Astrocyte (in vitro differentiated cells and primary cell): ENCODE measurements at regions not wholly inside any gene's neighbourhood (a gene's known extent, or its start where the extent isn't known, plus 50 kb on each side); places are given as distances from the start of the nearest gene placed in this dataset.

Experiments
- DNase-seq: peaks from one replicate; pipeline ENCODE4 v3.0.0-alpha.2; 2010; ENCODE audit warnings: low read depth
- FAIRE-seq: peaks from 2 replicates; lab custom pipeline; 2011; peaks lifted over from hg19 to GRCh38; lab: Jason Lieb, UNC
- H2AFZ ChIP-seq: 2 replicates; pipeline ENCODE4 v1.6.0; 2012; ENCODE audit warnings: low read depth, low read length, inconsistent platforms
- H3K27ac ChIP-seq: 2 replicates; pipeline ENCODE4 v1.5.1; 2011; ENCODE audit warnings: low read depth, low read length, inconsistent platforms
- H3K27me3 ChIP-seq: 2 replicates; pipeline ENCODE4 v1.6.0; 2011; ENCODE audit warnings: low read length, inconsistent platforms; ENCODE audit not compliant: insufficient read depth
- H3K36me3 ChIP-seq: 2 replicates; pipeline ENCODE4 v1.5.1; 2011; ENCODE audit warnings: low read length, inconsistent platforms; ENCODE audit not compliant: insufficient read depth
- H3K4me1 ChIP-seq: 2 replicates; pipeline ENCODE4 v1.5.1; 2011; ENCODE audit warnings: low read length, inconsistent platforms; ENCODE audit not compliant: insufficient read depth
- H3K4me2 ChIP-seq: 2 replicates; pipeline ENCODE4 v1.6.0; 2012; ENCODE audit warnings: low read length, inconsistent platforms
- H3K4me3 ChIP-seq: 2 replicates; pipeline ENCODE4 v1.5.1; 2011; ENCODE audit warnings: low read depth, mild to moderate bottlenecking, low read length, inconsistent platforms; ENCODE audit not compliant: insufficient read depth
- H3K79me2 ChIP-seq: 2 replicates; pipeline ENCODE4 v1.6.0; 2012; ENCODE audit warnings: mild to moderate bottlenecking, low read length, inconsistent platforms; ENCODE audit not compliant: insufficient read depth
- H3K9ac ChIP-seq: 2 replicates; pipeline ENCODE4 v1.6.0; 2012; ENCODE audit warnings: mild to moderate bottlenecking, low read length, inconsistent platforms
- H3K9me3 ChIP-seq: 2 replicates; pipeline ENCODE4 v1.5.1; 2012; ENCODE audit warnings: low read depth, mild to moderate bottlenecking, low read length, inconsistent platforms; ENCODE audit not compliant: insufficient read depth
- H4K20me1 ChIP-seq: 2 replicates; pipeline ENCODE4 v1.6.0; 2012; ENCODE audit warnings: low read length, inconsistent platforms; ENCODE audit not compliant: insufficient read depth
- H3K27ac Mint-ChIP-seq: one replicate; pipeline ENCODE4 v1.8.0; 2021; ENCODE audit warnings: mild to moderate bottlenecking, mixed read lengths; ENCODE audit not compliant: unreplicated experiment
- H3K27me3 Mint-ChIP-seq: one replicate; pipeline ENCODE4 v1.8.0; 2021; ENCODE audit warnings: low read depth, mixed read lengths; ENCODE audit not compliant: unreplicated experiment
- H3K36me3 Mint-ChIP-seq: one replicate; pipeline ENCODE4 v1.8.0; 2021; ENCODE audit warnings: low read depth, mixed read lengths; ENCODE audit not compliant: unreplicated experiment
- H3K4me1 Mint-ChIP-seq: one replicate; pipeline ENCODE4 v1.8.0; 2021; ENCODE audit warnings: low read depth, mixed read lengths; ENCODE audit not compliant: unreplicated experiment
- H3K4me3 Mint-ChIP-seq: one replicate; pipeline ENCODE4 v1.8.0; 2021; ENCODE audit warnings: mild to moderate bottlenecking, moderate library complexity, mixed read lengths; ENCODE audit not compliant: unreplicated experiment
- H3K9me3 Mint-ChIP-seq: one replicate; pipeline ENCODE4 v1.8.0; 2021; ENCODE audit warnings: mild to moderate bottlenecking, mixed read lengths; ENCODE audit not compliant: unreplicated experiment
- EZH2 ChIP-seq: IDR thresholded peaks from 2 replicates; pipeline ENCODE4 v1.6.1; 2012; ENCODE audit warnings: mild to moderate bottlenecking, low read length, inconsistent platforms; ENCODE audit not compliant: insufficient read depth
- TF ChIP-seq, protein P1 (sequence below): IDR thresholded peaks from 2 replicates; pipeline ENCODE4 v1.5.1; 2011; ENCODE audit warnings: low read depth, mild to moderate bottlenecking, inconsistent platforms, low read length, moderate library complexity; ENCODE audit not compliant: insufficient read depth

DNA sequence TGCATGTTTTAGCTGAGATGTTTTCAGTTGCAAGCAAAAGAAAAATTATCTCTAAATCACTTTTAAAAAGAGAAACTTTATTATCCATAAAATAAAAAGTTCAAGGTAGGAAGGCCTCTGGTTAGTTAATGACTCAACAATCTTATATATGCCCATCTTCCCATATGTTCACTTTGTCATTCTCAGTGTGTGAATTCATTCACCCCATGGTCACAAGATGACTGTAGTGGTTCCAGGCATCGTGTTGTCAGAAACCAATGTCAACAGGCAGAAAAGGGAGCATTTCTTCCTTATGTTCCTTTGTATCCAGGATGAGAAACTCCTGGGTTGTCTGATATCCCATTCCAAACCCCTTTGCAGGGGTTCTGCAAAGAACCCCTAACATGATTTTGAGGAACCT lies 119.9 kb upstream of the RAP2B start:
- H3K4me1 ChIP-seq = no peaks in the 10 kb centered on the region
- no peaks in the 10 kb centered on the region for H3K36me3 ChIP-seq
- Mint-ChIP-seq H3K36me3 (no peaks in the 10 kb centered on the region), H3K27ac (no peak overlapping the region), H3K4me1 (peaks cover 9% of the 10 kb centered on the region), H3K27me3 (no peaks in the 10 kb centered on the region), H3K9me3 (no peaks in the 10 kb centered on the region), H3K4me3 (no peak overlapping the region)
- H2AFZ ChIP-seq = no peak overlapping the region
- no peak overlapping the region for H3K27ac ChIP-seq
- H4K20me1 ChIP-seq = no peaks in the 10 kb centered on the region
- DNase-seq (no peak), FAIRE-seq (no peak)
- no peak overlapping the region for H3K9ac ChIP-seq
- H3K79me2 ChIP-seq = no peaks in the 10 kb centered on the region
- no peaks in the 10 kb centered on the region for H3K9me3 ChIP-seq
- TF ChIP-seq, protein P1, sequence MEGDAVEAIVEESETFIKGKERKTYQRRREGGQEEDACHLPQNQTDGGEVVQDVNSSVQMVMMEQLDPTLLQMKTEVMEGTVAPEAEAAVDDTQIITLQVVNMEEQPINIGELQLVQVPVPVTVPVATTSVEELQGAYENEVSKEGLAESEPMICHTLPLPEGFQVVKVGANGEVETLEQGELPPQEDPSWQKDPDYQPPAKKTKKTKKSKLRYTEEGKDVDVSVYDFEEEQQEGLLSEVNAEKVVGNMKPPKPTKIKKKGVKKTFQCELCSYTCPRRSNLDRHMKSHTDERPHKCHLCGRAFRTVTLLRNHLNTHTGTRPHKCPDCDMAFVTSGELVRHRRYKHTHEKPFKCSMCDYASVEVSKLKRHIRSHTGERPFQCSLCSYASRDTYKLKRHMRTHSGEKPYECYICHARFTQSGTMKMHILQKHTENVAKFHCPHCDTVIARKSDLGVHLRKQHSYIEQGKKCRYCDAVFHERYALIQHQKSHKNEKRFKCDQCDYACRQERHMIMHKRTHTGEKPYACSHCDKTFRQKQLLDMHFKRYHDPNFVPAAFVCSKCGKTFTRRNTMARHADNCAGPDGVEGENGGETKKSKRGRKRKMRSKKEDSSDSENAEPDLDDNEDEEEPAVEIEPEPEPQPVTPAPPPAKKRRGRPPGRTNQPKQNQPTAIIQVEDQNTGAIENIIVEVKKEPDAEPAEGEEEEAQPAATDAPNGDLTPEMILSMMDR = no peak
- no peak for TF ChIP-seq EZH2
- H3K4me2 ChIP-seq = no peak overlapping the region
- H3K4me3 ChIP-seq = no peak overlapping the region
- H3K27me3 ChIP-seq = no peaks in the 10 kb centered on the region

DNA sequence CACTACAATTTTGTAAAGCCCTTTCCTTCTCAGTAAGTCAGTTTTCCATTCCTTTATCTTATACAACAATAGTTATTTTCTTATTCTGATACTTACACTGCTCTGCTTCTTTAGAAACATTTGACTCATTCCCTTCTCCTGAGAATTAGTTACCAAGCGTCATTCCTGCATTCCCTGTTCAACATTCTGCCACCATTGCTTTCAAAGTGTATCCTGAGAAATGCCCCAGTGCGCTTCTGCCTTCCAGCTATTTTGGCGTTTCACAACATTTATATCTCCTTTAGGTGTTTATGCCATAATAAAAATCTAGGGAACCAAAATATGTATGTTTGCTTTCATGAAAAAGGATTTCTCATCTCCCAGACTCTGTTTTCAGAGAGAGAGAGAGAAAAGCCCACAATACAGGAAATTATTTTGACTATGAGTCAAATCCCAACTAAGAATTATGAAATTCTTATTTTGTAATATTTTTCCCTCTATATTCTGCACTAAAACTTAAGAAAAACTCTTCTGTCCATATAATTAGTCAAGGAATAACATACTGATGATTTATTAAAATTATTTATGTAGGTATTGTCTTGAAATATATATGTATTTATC lies 118.2 kb upstream of the RAP2B start:
- Histone ChIP-seq H3K79me2 (no peaks in the 10 kb centered on the region), H3K4me3 (no peak overlapping the region), H3K27me3 (no peaks in the 10 kb centered on the region), H4K20me1 (no peaks in the 10 kb centered on the region), H3K9me3 (no peaks in the 10 kb centered on the region), H3K4me1 (no peaks in the 10 kb centered on the region), H3K27ac (peak overlapping the region; percentile 54), H2AFZ (no peak overlapping the region), H3K9ac (peak overlapping the region; percentile 53), H3K36me3 (no peaks in the 10 kb centered on the region), H3K4me2 (peak overlapping the region; percentile 63)
- Mint-ChIP-seq H3K4me1 (peaks cover 9% of the 10 kb centered on the region), H3K9me3 (no peaks in the 10 kb centered on the region), H3K27me3 (no peaks in the 10 kb centered on the region), H3K4me3 (peak overlapping the region; percentile 1), H3K27ac (peak overlapping the region; percentile 50), H3K36me3 (no peaks in the 10 kb centered on the region)
- FAIRE-seq (peak; percentile 29), DNase-seq (peak; percentile 25)
- no peak for TF ChIP-seq EZH2

DNA sequence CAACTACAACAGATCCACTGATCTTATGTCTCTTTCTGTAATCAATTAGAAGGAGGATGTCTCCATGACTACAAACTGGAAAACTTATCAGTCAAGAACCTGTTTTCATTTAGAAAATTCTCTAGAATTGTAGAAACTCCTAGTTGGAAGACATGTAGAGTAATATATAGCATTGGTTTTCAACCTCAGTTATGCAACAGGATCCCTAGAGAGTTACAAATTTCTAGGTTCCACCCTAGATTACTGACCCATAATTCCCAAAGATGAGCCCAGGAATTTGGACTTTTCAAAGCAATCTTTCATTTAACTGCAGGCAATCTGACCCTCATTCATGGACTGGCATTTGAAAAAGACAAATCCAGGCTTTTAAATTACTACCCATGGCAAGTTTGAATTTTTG lies 116.9 kb upstream of the RAP2B start:
- Histone ChIP-seq H3K4me3 (no peak overlapping the region), H3K9me3 (no peaks in the 10 kb centered on the region), H3K4me1 (no peaks in the 10 kb centered on the region), H2AFZ (no peak overlapping the region), H3K27ac (no peak overlapping the region), H3K79me2 (no peaks in the 10 kb centered on the region), H3K36me3 (no peaks in the 10 kb centered on the region), H3K4me2 (no peak overlapping the region), H3K27me3 (no peaks in the 10 kb centered on the region), H4K20me1 (no peaks in the 10 kb centered on the region), H3K9ac (no peak overlapping the region)
- no peak for TF ChIP-seq EZH2
- TF ChIP-seq, protein P1 = no peak
- Mint-ChIP-seq H3K4me1 (peaks cover 9% of the 10 kb centered on the region), H3K27me3 (no peaks in the 10 kb centered on the region), H3K4me3 (no peak overlapping the region), H3K36me3 (no peaks in the 10 kb centered on the region), H3K27ac (no peak overlapping the region), H3K9me3 (no peaks in the 10 kb centered on the region)
- FAIRE-seq (no peak), DNase-seq (no peak)
